ENCODE measurements at regions not wholly inside any gene's neighbourhood (a gene's known extent, or its start where the extent isn't known, plus 50 kb on each side); places are given as distances from the start of the nearest gene placed in this dataset.

- no peak for DNase-seq (ENCODE audit: low read depth)
Observed at GRCh38 chr20:58091810-58092209, 136.6 kb downstream of the ANKRD60 start.

DNA sequence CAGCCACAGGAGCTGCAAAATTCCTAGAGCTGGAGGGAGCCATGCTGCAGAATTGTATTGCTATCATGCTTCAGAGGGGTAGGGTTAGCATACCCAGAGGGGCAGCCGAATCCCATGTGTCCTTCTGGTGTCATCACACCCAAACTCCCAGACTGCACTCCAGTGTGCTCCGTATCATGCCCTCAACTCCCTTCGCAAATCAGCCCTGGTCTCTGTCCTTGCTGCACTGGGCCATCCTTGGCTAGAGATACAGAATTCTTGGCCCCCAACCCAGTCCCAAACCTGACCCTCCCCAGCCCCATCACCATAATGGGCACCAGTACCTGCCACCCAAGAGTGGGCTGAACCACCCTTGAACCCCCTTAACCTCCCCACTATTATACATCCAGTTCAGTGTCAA lies 138.3 kb downstream of the ANKRD60 start:
- no peak for DNase-seq (ENCODE audit: low read depth)

- DNase-seq (ENCODE audit: low read depth) = no peak
Observed at GRCh38 chr20:58088625-58089024, 139.8 kb downstream of the ANKRD60 start.

GRCh38 chr20:58088105-58088504 lies 140.3 kb downstream of the ANKRD60 start:
- DNase-seq (ENCODE audit: low read depth) = no peak

DNA sequence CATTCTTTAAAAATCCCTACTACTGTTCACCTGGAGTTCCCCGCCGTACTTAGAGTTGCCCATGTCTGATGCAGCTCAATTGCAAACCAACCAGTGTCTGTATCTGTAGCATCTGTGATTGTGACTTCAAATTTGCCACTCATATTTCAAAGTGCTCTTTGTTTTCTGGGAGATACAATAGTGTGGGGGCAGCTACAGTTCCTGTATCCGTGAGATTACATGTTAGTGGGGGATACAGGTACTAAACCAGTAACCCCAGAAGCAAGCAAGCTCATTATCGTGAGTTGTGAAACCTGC lies 140.9 kb downstream of the ANKRD60 start:
- DNase-seq (ENCODE audit: low read depth) = no peak

GRCh38 chr20:58086763-58087561 lies 141.5 kb downstream of the ANKRD60 start:
- DNase-seq (ENCODE audit: low read depth) = no peak

- no peak for DNase-seq (ENCODE audit: low read depth)
Observed at GRCh38 chr20:58084966-58085365, 143.5 kb downstream of the ANKRD60 start.

DNA sequence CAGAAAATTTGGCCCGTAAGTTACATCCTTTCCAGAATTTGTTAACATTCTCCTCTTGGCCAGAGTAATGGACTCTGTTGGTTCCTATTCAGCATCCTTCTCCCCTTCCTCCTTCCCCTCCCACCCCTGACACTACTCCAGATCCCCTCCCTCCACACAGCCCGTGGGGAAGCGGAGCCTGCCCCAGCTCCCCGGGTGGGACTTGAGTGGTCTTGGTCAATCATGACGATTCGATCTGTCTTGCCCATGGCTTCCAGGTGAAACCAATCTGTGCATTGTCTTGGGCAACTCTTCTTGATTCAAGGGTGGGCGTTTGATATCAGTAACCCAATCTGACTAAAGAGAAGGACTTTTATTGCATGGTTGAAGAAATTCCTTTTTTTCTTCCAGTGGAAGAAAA lies 143.9 kb downstream of the ANKRD60 start:
- no peak for DNase-seq (ENCODE audit: low read depth)

- DNase-seq (ENCODE audit: low read depth) = no peak
Observed at GRCh38 chr20:58081846-58082245, 146.6 kb downstream of the ANKRD60 start.

- DNase-seq (ENCODE audit: low read depth) = no peak
Observed at GRCh38 chr20:58078741-58079522, 149.5 kb downstream of the ANKRD60 start.

DNA sequence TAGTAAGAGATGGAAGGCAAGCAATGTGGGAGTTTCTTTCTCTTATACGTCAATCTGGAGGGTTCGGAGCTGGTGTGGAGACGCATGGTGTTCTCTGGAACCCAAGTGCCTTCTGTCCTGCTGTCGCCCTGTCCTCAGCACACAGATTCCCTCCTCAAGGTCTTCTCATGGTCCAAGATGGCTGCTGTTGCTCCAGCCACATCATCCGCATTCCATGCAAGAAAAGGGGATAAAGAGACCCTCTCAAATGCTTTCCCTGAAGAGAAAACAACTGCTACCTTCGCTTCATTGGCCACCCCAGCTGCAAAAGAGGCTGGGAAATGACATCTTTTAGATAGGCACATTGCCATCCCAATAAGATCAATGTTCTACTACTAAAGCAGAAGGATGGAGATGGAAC lies 151.2 kb downstream of the ANKRD60 start:
- no peak for DNase-seq (ENCODE audit: low read depth)

GRCh38 chr20:58076405-58076804 lies 152.0 kb downstream of the ANKRD60 start:
- no peak for DNase-seq (ENCODE audit: low read depth)

GRCh38 chr20:58075586-58076345 lies 152.7 kb downstream of the ANKRD60 start:
- DNase-seq (ENCODE audit: low read depth) = no peak

DNA sequence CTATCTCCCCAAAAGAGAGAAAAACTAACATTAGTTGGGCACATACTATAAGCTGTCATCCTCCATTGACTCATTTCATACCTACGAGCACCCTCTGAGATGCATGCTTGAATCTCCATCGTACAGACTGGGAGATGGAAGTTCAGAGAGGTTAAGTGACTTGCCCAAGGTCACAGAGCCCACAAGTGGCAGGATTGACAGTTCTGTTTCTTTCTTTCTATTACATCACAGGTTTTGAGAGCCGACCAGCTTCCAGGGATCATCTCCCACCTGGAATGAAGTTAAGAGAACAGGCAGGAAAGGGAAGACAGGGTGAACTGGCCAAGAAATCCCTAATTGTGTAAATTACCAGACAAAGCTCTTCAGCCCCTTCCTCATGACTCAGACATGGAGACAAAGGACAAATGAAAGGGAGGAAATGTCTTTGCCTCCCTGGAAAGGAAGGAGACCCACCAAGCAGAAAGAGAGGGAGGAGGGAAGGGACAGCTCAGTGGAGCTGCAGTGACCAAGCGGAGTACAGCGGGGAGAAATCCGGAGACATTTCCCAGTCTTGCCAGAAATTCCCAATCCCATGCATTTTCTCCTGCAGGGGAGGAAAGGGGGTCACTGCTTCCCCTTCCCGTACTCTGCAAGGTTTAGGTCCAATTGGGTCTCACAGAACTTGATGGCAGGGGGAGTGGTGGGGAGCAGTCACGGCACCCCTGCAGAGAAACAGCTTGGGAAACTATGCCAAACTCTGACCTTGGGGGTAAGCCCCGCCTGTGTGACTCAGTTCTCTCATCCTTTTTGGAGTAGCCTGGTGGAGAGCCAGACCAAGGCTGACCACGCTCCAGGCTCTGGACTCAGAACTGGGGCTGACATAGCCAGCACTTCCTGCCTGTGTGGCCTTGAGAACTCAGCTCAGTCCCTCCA lies 154.3 kb downstream of the ANKRD60 start:
- no peak for DNase-seq (ENCODE audit: low read depth)

- DNase-seq (ENCODE audit: low read depth) = no peak
Observed at GRCh38 chr20:58072695-58073671, 155.5 kb downstream of the ANKRD60 start.

GRCh38 chr20:58071991-58072390 lies 156.5 kb downstream of the ANKRD60 start:
- DNase-seq (ENCODE audit: low read depth) = no peak

DNA sequence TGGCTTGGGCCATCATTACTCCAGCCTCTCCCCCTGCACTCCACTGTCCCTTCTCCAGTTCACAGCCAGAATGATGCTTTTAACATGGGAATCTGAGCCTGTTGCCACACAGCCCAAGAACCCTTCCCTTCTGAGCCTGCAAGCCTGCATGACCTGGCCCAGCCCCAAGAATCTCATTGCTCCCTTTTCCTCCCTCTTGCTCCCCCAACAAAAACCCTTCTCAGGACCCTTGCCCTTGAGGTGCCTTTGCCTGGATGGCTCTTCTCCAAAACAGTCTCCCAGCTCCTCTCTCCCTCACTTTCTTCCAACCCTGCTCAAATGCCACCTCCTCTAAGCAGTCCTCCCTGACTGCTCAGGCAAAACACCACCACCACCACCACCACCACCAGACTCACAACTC lies 157.2 kb downstream of the ANKRD60 start:
- no peak for DNase-seq (ENCODE audit: low read depth)

DNA sequence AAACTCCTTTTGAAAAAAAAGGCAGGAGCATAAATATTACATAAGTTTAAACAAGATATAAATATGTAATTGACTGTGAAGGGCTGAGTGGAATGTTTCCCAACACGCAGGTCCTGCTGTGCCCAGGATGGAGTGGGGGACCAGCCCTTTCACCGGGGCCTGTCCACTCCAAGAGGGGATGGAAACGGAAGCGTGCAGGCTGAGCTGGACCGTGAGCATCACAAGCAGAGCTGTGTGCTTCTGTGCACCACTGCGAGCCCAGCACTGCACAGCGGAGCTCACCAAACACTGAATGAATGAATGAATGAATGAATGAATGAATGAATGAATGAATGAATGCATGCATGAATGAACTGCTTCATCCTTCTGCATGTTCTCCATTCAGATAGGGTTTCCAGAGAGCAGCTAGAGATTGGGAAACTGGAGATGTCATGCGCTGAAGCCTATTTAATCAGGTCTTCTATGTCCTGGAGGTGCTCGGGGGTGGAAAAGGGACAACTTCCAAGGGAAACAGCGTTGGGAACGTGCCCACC lies 157.7 kb downstream of the ANKRD60 start:
- DNase-seq (ENCODE audit: low read depth) = no peak

DNA sequence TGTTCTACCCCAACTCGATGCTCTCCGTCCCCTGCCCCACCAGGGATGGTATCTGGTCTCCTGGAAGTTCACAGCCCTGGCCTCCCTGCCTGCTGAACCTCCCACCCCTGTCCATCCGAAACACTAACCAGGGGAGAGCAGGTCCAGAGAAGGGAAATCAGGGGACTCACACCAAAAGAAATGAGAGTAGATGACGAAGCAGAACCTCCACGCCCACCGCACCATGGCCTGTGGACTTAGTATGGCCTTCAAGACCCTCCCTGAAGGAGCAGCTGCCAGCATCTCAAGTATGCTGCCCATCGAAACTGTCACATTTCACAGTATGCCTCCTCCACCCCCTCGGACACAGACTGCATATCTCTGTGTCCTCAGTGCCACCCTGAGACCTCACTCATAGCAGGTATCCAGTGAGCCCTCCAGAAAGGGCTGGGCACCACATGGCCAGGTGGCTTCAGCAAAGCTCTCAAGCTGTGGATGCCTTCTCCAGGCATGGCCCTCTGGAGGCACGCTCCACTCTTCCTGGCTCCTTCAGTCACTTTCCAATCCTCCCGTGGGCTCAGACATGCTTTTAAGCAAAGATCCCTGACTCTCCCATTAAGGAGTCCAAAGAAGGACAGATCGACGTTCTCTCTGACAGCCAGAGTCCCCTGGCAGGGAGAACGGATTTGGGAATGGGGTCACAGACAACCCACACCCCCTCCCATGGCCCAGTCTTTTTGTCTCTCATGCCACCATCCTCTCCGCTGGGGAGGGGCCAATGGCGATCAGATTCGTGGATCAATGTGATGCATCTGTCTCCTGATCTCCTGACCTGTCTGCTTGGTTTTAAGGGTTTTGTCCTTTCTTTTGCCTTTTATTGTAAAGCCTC lies 158.4 kb downstream of the ANKRD60 start:
- no peak for DNase-seq (ENCODE audit: low read depth)

Measured in CMK (cell line).